ENCODE measurements at regions not wholly inside any gene's neighbourhood (a gene's known extent, or its start where the extent isn't known, plus 50 kb on each side); places are given as distances from the start of the nearest gene placed in this dataset.

GRCh38 chr15:75140080-75140879 lies 61.4 kb upstream of the C15orf39 start:
- DNase-seq: peak in 2 of 3 donors; percentile 28 to 50
- WGBS (ENCODE audit: insufficient coverage): 74% methylated on average over 3 of the region's 7 CpGs
- POLR2A ChIA-PET: interaction anchor here (0.7 kb wide), 1 partner anchor 9 kb away, joined by 3 read pairs; no protein-coding TSS in a partner anchor
- no peaks in the 10 kb centered on the region for H3K27me3 ChIP-seq (replicated peaks in 2 of 5; ENCODE audit: control insufficient read depth in 4 of 5, insufficient read depth in 5 of 5, low read length in 4 of 5)
- H3K9me3 ChIP-seq (ENCODE audit: control extremely low read depth in 1 of 5, control insufficient read depth in 4 of 5, insufficient read depth in 2 of 5, low read depth in 1 of 5, low read length in 4 of 5): peaks cover 0 to 33% (median 30%) of the 10 kb centered on the region in 5 experiments
- CTCF ChIA-PET: interaction anchor here (1.0 to 1.9 kb wide), 5 partner anchors 10 to 111 kb away, joined by 3 to 7 read pairs (median 4); no protein-coding TSS in a partner anchor
- H3K27ac ChIP-seq (ENCODE audit: insufficient read depth in 1 of 2, low read depth in 1 of 2, low read length in 2 of 2, poor library complexity in 1 of 2, severe bottlenecking in 2 of 2): no peak overlapping the region
- H3K36me3 ChIP-seq (ENCODE audit: control insufficient read depth in 4 of 4, insufficient read depth in 4 of 4, low read length in 3 of 4): no peaks in the 10 kb centered on the region
- H3K4me1 ChIP-seq (ENCODE audit: control extremely low read depth in 1 of 4, control insufficient read depth in 4 of 4, insufficient read depth in 4 of 4, low read length in 3 of 4): peaks cover 5 to 20% (median 13%) of the 10 kb centered on the region in 4 experiments
- no peak overlapping the region for H3K4me3 ChIP-seq (ENCODE audit: control insufficient read depth in 1 of 7, extremely low read depth in 1 of 7, insufficient read depth in 4 of 7, low read depth in 2 of 7, low read length in 6 of 7)

GRCh38 chr15:75142499-75142898 lies 59.2 kb upstream of the C15orf39 start:
- CTCF ChIA-PET: interaction anchor here (1.6 kb wide), 1 partner anchor 17 kb away, joined by 4 read pairs; no protein-coding TSS in a partner anchor
- Histone ChIP-seq H3K27ac (ENCODE audit: insufficient read depth in 1 of 2, low read depth in 1 of 2, low read length in 2 of 2, poor library complexity in 1 of 2, severe bottlenecking in 2 of 2) (no peak overlapping the region), H3K4me3 (ENCODE audit: control insufficient read depth in 1 of 7, extremely low read depth in 1 of 7, insufficient read depth in 4 of 7, low read depth in 2 of 7, low read length in 6 of 7) (no peak overlapping the region), H3K9me3 (ENCODE audit: control extremely low read depth in 1 of 5, control insufficient read depth in 4 of 5, insufficient read depth in 2 of 5, low read depth in 1 of 5, low read length in 4 of 5) (peaks cover 0 to 42% (median 36%) of the 10 kb centered on the region in 5 experiments), H3K36me3 (ENCODE audit: control insufficient read depth in 4 of 4, insufficient read depth in 4 of 4, low read length in 3 of 4) (no peaks in the 10 kb centered on the region), H3K27me3 (replicated peaks in 2 of 5; ENCODE audit: control insufficient read depth in 4 of 5, insufficient read depth in 5 of 5, low read length in 4 of 5) (no peaks in the 10 kb centered on the region), H3K4me1 (ENCODE audit: control extremely low read depth in 1 of 4, control insufficient read depth in 4 of 4, insufficient read depth in 4 of 4, low read length in 3 of 4) (peaks cover 0 to 13% (median under 1%) of the 10 kb centered on the region in 4 experiments)
- 100% methylated on average over 2 of the region's 3 CpGs for WGBS (ENCODE audit: insufficient coverage)
- DNase-seq: no peak
- POLR2A ChIA-PET: no interaction called here

DNA sequence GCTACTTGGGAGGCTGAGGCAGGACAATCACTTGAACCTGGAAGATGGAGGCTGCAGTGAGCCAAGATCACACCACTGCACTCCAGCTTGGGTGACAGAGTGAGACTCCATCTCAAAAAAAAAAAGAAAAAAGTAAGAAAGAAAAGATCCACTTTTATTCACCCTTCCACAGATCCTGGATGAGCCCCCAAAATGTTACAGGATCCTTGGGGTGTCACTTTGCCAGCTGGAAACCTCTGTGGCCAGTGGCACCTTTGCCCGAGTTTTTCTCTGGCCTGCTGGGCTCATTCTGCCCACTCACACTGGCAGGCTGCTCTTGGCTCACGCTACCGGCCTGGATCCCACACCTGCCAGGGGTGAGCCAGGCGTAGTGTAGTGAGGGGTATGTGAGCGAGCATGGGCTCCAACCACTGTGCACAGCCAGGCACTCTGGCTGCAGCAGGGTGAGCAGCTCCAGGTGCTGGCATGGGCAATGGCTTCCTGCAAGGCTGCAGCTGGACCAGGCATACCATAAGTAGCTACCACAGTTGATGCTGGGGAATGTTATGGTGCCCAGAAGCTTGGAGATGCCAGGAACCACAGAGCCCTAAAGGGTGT lies 57.8 kb upstream of the C15orf39 start:
- POLR2A ChIA-PET: no interaction called here
- Histone ChIP-seq H3K9me3 (ENCODE audit: control extremely low read depth in 1 of 5, control insufficient read depth in 4 of 5, insufficient read depth in 2 of 5, low read depth in 1 of 5, low read length in 4 of 5) (peaks cover 0 to 50% (median 36%) of the 10 kb centered on the region in 5 experiments), H3K36me3 (ENCODE audit: control insufficient read depth in 4 of 4, insufficient read depth in 4 of 4, low read length in 3 of 4) (no peaks in the 10 kb centered on the region), H3K27me3 (replicated peaks in 2 of 5; ENCODE audit: control insufficient read depth in 4 of 5, insufficient read depth in 5 of 5, low read length in 4 of 5) (no peaks in the 10 kb centered on the region), H3K4me1 (ENCODE audit: control extremely low read depth in 1 of 4, control insufficient read depth in 4 of 4, insufficient read depth in 4 of 4, low read length in 3 of 4) (peaks cover 0 to 8% (median 0%) of the 10 kb centered on the region in 4 experiments), H3K27ac (ENCODE audit: insufficient read depth in 1 of 2, low read depth in 1 of 2, low read length in 2 of 2, poor library complexity in 1 of 2, severe bottlenecking in 2 of 2) (no peak overlapping the region), H3K4me3 (ENCODE audit: control insufficient read depth in 1 of 7, extremely low read depth in 1 of 7, insufficient read depth in 4 of 7, low read depth in 2 of 7, low read length in 6 of 7) (no peak overlapping the region)
- CTCF ChIA-PET: interaction anchor here (0.8 to 2.5 kb wide), 6 partner anchors 9 to 101 kb away, joined by 3 to 15 read pairs (median 4); partner anchors contain the start of gene C15orf39
- 96% methylated on average over 5 of the region's 5 CpGs for WGBS (ENCODE audit: insufficient coverage)
- DNase-seq: peak in 2 of 3 donors; percentile 68 to 69

GRCh38 chr15:75145027-75145841 lies 56.4 kb upstream of the C15orf39 start:
- no peak for DNase-seq
- CTCF ChIA-PET: interaction anchor here (0.7 to 2.5 kb wide), 7 partner anchors 14 to 57 kb away, joined by 3 to 15 read pairs (median 4); partner anchors contain the start of gene C15orf39
- POLR2A ChIA-PET: interaction anchor here (0.6 kb wide), 2 partner anchors 8 to 11 kb away, joined by 3 to 4 read pairs; no protein-coding TSS in a partner anchor
- WGBS (ENCODE audit: insufficient coverage): 38% methylated on average over 3 of the region's 7 CpGs
- H3K9me3 ChIP-seq (ENCODE audit: control extremely low read depth in 1 of 5, control insufficient read depth in 4 of 5, insufficient read depth in 2 of 5, low read depth in 1 of 5, low read length in 4 of 5): peaks cover 0 to 50% (median 36%) of the 10 kb centered on the region in 5 experiments
- no peaks in the 10 kb centered on the region for H3K36me3 ChIP-seq (ENCODE audit: control insufficient read depth in 4 of 4, insufficient read depth in 4 of 4, low read length in 3 of 4)
- no peaks in the 10 kb centered on the region for H3K27me3 ChIP-seq (replicated peaks in 2 of 5; ENCODE audit: control insufficient read depth in 4 of 5, insufficient read depth in 5 of 5, low read length in 4 of 5)
- peak overlapping the region in 1 of 7 experiments; percentile 16 for H3K4me3 ChIP-seq (ENCODE audit: control insufficient read depth in 1 of 7, extremely low read depth in 1 of 7, insufficient read depth in 4 of 7, low read depth in 2 of 7, low read length in 6 of 7)
- no peak overlapping the region for H3K27ac ChIP-seq (ENCODE audit: insufficient read depth in 1 of 2, low read depth in 1 of 2, low read length in 2 of 2, poor library complexity in 1 of 2, severe bottlenecking in 2 of 2)
- H3K4me1 ChIP-seq (ENCODE audit: control extremely low read depth in 1 of 4, control insufficient read depth in 4 of 4, insufficient read depth in 4 of 4, low read length in 3 of 4): peaks cover 0 to 8% (median 2%) of the 10 kb centered on the region in 4 experiments

DNA sequence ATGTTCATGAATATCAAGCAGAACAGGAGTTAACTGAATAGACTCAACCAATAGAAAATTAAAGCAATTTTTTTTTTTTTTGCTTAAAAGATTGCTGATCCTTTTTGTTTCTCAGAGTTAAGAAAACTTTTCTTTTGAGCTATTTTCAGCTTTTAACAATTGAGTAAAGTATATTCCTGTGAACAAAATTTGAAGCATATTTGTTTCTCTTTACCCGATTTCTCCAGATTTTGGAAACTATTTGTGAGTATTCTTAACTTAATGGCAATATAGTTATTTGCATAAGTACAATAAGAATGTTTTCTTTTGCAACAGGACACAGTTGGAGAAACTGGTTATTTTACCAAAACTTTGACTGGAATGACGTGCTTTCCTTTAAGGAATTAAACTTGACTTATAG lies 53.4 kb upstream of the C15orf39 start:
- ChIA-PET POLR2A (interaction anchor here (0.6 kb wide), 1 partner anchor 105 kb away, joined by 4 read pairs; no protein-coding TSS in a partner anchor), CTCF (interaction anchor here (1.4 to 1.8 kb wide), 5 partner anchors 10 to 110 kb away, joined by 3 to 7 read pairs (median 3); no protein-coding TSS in a partner anchor)
- Histone ChIP-seq H3K36me3 (ENCODE audit: control insufficient read depth in 4 of 4, insufficient read depth in 4 of 4, low read length in 3 of 4) (no peaks in the 10 kb centered on the region), H3K27me3 (replicated peaks in 2 of 5; ENCODE audit: control insufficient read depth in 4 of 5, insufficient read depth in 5 of 5, low read length in 4 of 5) (no peaks in the 10 kb centered on the region), H3K4me3 (ENCODE audit: control insufficient read depth in 1 of 7, extremely low read depth in 1 of 7, insufficient read depth in 4 of 7, low read depth in 2 of 7, low read length in 6 of 7) (no peak overlapping the region), H3K4me1 (ENCODE audit: control extremely low read depth in 1 of 4, control insufficient read depth in 4 of 4, insufficient read depth in 4 of 4, low read length in 3 of 4) (peaks cover 10 to 30% (median 25%) of the 10 kb centered on the region in 4 experiments), H3K9me3 (ENCODE audit: control extremely low read depth in 1 of 5, control insufficient read depth in 4 of 5, insufficient read depth in 2 of 5, low read depth in 1 of 5, low read length in 4 of 5) (peaks cover 0 to 37% (median 25%) of the 10 kb centered on the region in 5 experiments), H3K27ac (ENCODE audit: insufficient read depth in 1 of 2, low read depth in 1 of 2, low read length in 2 of 2, poor library complexity in 1 of 2, severe bottlenecking in 2 of 2) (no peak overlapping the region)
- peak; percentile 42 to 71 (median 62) for DNase-seq
- 100% methylated on average over 1 of the region's 2 CpGs for WGBS (ENCODE audit: insufficient coverage)

DNA sequence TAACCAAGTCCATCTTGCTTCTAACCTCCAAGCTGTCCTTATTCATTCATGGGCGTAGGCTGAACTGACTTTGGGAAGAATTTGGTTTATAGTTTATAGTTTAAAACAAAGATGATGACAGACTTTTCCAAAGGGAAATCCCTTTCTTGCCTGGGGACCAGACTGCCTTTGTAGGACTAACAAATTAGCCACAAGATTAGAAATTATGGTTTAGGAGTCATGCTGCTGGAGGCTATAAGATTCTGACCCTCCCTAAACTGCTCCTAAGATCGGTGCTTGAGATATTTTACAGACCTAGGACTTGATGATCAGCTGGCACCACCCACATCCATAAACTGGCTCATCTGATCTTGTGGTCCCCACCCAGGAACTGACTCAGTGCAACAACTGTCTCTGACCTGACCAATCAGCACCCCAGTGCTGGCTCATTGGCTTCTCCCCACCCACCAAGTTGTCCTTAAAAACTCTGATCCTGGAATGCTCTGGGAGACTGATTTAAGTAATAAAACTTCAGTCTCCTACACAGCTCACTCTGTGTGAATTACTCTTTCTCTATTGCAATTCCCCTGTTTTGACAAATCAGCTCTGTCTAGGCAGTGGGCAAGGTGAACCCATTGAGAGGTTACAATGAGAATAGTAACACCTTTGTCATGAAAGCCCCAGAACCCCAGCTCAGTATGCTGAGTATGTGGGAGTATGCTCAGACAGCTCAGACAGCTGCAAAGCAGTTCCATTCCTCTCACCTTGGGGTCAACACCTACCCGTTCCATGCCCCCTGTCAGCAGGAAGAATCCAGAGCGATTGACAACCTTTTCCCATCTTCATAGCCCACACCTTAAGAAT lies 51.6 kb upstream of the C15orf39 start:
- ChIA-PET POLR2A (no interaction called here), CTCF (interaction anchor here (0.9 to 1.8 kb wide), 7 partner anchors 10 to 120 kb away, joined by 3 to 7 read pairs (median 3); no protein-coding TSS in a partner anchor)
- no peak for DNase-seq
- peaks cover 0 to 20% (median 8%) of the 10 kb centered on the region in 5 experiments for H3K9me3 ChIP-seq (ENCODE audit: control extremely low read depth in 1 of 5, control insufficient read depth in 4 of 5, insufficient read depth in 2 of 5, low read depth in 1 of 5, low read length in 4 of 5)
- peak overlapping the region in 1 of 7 experiments; percentile 14 for H3K4me3 ChIP-seq (ENCODE audit: control insufficient read depth in 1 of 7, extremely low read depth in 1 of 7, insufficient read depth in 4 of 7, low read depth in 2 of 7, low read length in 6 of 7)
- no peaks in the 10 kb centered on the region for H3K36me3 ChIP-seq (ENCODE audit: control insufficient read depth in 4 of 4, insufficient read depth in 4 of 4, low read length in 3 of 4)
- no peak overlapping the region for H3K27ac ChIP-seq (ENCODE audit: insufficient read depth in 1 of 2, low read depth in 1 of 2, low read length in 2 of 2, poor library complexity in 1 of 2, severe bottlenecking in 2 of 2)
- H3K4me1 ChIP-seq (ENCODE audit: control extremely low read depth in 1 of 4, control insufficient read depth in 4 of 4, insufficient read depth in 4 of 4, low read length in 3 of 4): peaks cover 14 to 48% (median 43%) of the 10 kb centered on the region in 4 experiments
- WGBS (ENCODE audit: insufficient coverage): no CpG with 5 or more reads among the region's 4 CpGs
- H3K27me3 ChIP-seq (replicated peaks in 2 of 5; ENCODE audit: control insufficient read depth in 4 of 5, insufficient read depth in 5 of 5, low read length in 4 of 5): no peaks in the 10 kb centered on the region

Measured in common myeloid progenitor, CD34-positive (primary cell).